Central memory CD4-positive, alpha-beta T cell (primary cell): ENCODE measurements at regions not wholly inside any gene's neighbourhood (a gene's known extent, or its start where the extent isn't known, plus 50 kb on each side); places are given as distances from the start of the nearest gene placed in this dataset.
A peak's percentile ranks its signal among the peaks of the same experiment; 100 is the strongest.
"Not testable (repeated sequence)": the region's sequence is repeated elsewhere in the genome, so short reads cannot be mapped to it uniquely, and the experiment has no call there.

Source experiments
- DNase-seq: peaks from one replicate; pipeline ENCODE4 v3.0.0; 2022

DNA sequence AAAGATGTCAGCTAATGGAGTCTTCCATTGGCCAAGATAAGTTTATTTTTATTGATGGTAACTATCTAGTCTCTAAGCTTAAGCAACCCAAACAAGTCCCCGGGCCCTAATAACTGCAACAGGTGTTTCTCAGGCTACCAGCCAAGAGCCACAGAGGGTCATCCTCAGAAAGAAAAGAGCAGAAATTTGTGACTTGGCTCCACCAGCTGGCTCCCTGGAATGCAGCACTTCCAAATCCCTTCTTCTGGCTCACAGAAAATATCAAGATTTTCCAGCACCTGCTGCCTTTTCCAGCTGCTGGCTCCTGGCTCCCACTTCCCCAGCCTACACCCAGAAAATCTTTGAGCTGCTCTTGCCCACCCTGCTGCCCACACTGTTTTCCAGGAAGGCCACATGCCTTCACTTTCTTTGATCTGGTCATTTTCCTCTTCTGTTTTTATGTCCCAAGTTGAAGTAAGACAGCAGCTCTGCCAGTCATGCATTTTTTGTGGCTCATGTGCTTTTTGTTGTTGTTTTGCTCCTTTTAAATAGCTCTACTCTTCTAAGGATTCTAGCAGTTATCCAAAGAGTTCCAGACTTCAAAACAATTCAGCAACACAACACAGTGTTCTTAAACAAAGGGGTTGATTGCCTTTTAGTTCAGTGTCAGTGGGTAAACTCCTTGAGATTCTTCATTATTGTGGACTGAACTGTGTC lies 151.0 kb upstream of the SMLR1 start:
- DNase-seq, result no peak

DNA sequence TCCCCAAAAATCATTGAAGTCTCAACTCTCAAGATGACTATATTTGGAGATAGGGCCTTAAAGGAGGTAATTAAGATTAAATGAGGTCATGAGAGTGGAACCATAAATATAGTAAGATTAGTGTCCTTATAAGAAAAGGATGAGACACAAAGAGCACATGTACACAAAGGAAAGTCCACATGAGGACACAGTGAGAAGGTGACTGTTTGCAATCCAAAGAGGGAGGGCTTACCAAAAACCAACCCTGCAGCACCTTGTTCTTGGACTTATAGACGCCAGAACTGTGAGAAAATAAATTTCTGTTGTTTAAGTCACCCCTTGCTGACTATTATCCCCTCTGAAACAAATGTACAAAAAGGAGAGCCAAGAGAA lies 150.4 kb upstream of the SMLR1 start:
- DNase-seq, result no peak

DNA sequence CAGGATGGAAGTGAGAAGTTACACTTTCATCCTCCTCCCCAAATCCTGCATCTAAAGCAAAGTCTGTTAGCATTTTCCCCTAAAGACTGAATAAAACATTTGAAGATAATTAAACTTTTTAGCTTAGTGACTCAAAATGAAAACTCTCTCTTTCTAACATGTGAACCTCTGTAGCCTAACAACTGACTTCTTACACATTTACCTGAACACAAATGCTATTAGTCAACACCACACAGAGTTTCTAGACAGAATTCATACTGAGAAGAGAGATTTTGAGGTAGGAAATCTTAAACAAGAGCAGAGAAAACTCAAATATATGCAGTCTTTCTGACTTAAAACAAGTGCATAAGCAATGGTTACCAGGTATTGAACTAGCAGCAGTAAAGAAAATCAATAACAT lies 149.9 kb upstream of the SMLR1 start:
- no peak for DNase-seq

DNA sequence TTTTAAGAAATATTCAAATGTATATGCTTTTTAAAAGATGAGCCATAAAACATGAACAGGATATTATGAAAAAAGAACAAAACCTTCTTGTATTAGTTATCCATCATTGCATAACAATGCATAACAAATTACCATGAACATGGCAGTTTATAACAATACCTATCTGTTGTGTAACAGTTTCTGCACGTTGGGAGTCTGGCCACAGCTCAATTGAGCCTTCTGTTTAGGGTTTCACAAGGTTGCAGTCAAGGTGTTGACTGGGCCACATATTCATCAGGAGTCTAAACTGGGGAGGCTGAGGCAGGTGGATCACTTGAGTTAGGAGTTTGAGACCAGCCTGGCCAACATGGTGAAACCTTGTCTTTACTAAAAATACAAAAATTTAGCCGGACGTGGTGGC lies 149.4 kb upstream of the SMLR1 start:
- no peak for DNase-seq

DNA sequence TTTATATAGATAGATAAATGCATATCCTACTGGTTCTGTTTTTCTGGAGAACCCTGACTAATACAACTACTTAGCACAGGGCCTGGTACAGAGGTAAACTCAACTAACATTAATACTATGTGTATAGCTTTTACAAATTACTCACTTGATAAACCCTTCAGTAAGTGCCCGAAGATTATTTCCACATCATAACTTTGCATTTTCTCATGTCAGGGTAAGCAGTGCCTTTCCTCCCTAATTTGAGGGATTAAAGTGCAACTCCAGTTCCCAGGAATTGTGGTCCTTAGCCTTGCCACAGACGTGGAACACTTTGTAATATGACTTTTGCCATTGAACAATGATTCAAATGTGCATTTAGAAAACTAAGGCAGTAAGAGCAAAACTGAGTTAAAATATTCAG lies 147.5 kb upstream of the SMLR1 start:
- DNase-seq, result no peak

DNA sequence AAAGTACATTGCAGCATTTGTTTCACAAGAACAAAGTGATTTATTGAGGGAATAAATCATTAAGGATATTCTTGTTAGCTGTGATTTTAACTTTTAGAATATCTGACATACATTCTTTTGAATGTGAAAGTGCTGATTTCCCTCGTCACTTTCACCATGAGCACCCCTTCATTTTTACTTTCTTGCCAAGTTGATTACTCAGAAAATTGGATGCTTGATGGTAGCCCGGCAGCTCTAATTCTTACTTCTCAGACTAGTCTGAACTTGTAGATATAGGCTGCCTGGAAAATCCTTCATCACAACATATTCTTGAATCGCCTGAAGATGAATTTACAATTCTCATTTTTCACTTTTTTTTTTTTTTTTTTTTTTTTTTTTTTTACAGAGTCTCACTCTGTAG lies 147.1 kb upstream of the SMLR1 start:
- no peak for DNase-seq

DNA sequence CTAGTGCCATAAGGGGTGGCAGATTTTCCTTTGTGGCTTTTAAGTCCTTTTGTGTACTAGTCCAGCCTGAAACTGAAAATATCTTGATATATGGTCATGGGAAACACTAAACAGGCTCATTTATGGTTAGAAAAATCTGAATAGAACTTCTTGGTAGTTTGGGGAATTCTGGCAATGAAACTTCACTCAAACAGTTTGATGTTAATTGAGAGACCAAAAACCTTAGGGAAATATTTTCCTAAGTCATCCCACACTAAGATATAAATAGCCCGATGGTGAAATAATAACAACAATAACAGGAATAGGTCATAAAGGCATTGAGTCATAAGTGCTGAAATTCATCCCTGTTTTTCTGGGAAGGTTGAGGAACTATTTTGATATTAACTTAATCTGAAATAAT lies 146.2 kb upstream of the SMLR1 start:
- no peak for DNase-seq

DNA sequence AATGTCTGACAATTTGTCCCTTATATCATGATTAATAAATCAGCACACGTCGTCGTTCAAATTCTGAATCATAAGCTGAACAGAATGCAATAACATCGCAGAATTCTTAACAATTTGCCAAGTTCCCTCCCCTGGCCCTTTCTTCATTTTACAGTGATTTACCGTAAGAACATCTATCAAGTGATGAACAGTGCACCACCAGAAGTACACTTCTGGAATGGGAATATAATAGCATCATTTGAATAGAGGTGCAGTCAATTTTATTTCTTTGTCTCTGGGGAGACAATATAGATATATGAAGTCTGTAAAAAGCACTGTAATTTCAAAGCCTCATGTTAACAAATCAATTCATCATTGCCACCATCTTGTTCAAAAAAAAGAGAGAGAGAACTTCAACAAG lies 145.1 kb upstream of the SMLR1 start:
- no peak for DNase-seq

DNA sequence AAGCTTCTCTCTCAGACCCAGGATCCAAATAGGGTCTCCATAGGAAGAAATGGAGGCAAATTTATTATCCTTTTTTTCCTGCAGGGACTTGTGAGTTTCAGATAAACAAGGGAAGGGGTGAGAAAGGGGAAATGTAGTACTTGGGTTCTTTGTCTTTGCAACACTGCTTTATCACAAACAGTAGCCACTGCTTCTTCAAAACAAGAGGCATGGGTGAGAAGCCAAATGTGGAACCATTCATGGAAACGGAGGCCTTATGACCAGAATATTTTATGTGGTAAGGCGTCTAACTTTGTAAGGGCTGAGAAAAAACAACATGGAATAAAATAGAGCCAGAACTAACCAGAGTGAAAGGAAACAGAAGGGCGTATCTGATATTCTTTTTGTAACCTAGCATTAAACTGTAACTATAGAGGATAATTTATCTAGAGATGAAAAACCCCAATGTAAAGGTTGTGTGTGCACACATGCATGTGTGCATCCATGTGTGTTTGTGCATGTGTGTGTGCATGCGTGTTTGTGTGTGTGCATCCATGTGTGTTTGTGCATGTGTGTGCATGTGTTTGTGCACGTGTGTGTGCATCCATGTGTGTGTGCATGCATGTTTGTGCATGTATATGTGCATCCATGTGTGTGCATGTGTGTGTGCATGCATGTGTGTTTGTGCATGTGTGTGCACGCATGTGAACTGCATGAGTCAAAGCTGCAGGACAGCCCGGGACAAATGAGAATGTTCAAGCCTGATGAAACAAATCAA lies 143.3 kb upstream of the SMLR1 start:
- no peak for DNase-seq

DNA sequence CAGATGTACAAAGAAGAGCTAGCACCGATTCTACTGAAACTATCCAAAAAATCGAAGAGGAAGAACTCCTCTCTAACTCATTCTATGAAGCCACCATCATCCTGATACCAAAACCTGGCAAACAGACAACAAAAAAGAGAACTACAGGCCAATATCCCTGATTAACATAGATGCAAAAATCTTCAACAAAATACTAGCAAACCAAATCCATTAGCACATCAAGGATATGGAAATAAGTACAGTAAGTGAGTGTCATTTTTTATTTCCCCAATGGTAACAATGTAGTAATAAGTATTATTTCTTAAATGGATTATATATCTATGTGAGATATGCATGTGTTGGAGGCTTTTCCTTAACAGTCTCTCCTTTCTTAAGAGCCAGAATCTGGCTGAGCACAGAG lies 134.5 kb upstream of the SMLR1 start:
- DNase-seq, result no peak

DNA sequence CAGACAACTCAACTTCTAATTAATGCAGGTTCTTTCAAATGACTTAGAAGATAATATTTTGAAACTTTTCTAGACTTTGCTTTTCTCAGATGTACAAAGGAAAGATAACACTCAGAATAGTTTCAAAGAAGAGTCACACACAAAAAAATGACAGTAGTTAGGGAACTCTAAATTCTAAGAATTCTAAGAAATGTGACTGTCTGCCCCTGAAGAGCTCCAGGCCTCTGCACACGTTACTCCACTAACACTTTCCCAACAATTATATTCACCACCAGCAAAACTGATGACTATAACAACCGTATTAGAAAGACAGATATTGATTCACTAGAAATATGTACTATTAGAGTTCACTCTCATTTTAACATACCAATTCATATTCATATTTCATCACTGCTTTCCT lies 133.3 kb upstream of the SMLR1 start:
- DNase-seq, result no peak

DNA sequence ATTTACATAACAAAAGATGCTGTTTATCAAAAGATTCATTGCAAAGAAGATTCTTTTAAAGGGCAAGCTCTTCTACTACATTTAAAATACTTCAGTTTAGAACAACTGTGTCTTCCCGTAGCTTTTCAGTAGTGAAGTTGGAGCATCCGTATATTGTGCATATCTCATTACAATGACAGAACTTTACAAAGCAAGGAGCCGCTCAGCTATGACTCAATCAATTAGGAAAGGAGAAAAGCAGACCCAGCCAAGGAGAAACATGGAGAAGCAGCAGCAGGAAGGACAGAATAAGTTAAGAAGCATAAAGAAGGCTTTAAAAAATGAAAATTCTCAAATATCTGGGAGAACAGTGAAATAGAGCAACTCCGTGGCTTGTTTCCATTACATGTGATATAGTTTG lies 132.6 kb upstream of the SMLR1 start:
- no peak for DNase-seq

DNA sequence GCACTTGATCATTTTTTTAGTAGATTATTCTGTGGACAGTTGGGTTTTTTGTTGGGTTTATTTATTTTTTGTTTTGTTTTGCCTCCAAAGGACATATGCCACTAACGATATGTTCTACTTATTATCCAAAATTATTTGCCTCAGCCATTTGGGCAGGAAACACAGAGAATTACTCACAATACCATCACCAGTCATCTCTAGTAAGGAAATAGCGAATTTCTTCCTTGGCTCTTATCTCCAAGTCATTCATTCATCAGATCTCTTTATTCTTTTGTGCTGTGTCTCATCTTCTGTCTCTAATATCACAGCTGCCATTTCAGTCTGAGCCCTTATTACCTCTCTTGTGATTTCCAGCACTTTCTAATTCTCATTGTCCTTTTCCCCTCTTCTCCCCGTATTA lies 130.4 kb upstream of the SMLR1 start:
- DNase-seq, result no peak

DNA sequence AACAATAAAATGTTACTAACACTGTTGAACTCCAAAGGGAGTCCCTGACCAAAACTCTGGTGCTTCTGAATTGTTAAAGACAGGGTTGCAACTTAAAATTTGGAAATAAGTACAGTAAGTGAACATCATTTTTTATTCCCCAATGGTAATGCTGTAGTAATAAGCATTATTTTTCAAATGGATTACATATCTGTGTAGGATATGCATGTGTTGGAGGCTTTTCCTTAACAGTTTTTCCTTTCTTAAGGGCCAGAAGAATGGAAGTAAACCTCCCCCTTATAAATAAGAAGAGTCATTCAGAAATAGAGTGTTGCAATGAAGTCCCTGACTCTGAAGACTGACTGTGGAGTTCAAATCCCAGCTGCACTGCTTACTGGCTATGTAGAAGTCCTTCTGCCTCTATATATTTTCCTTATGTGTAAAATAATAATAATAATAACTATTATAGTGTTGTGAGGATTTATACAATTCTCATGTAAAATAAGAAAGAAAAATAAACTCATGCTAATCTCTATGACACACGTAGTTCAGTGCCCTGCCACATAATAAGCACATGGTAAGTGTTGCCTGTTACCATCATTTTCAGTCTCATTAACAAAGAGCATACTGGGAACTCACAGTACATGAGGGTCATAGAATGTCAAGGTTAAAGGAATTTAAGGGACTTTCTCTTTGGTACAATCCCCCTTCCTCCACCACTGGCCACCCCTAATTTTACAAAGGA lies 129.8 kb upstream of the SMLR1 start:
- no peak for DNase-seq

DNA sequence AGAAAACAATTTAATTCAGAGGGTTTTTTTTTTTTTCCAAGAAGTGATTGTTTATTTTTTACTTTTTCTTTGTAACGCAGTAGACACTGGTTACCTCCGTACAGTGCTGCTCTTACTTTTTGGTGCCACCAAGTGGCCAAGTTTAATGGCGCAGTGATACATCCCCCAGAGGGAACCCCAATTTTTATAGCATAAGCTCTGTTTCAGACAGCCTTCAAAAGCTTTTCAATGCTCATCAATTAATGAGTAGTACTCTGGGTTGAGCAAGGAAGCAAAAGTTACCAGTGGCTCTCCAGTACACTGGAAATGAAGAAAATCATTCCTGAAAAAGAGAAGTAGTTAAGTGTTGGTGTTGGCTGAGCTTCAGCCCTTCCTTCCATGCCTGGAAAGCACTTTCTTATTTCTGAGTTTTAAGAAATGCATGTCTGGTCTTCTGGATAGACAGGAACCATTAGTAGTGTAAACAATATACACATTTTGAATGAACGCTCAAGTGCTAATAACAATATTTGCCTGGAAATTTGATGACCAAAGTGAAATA lies 129.1 kb upstream of the SMLR1 start:
- peak; percentile 36 for DNase-seq

DNA sequence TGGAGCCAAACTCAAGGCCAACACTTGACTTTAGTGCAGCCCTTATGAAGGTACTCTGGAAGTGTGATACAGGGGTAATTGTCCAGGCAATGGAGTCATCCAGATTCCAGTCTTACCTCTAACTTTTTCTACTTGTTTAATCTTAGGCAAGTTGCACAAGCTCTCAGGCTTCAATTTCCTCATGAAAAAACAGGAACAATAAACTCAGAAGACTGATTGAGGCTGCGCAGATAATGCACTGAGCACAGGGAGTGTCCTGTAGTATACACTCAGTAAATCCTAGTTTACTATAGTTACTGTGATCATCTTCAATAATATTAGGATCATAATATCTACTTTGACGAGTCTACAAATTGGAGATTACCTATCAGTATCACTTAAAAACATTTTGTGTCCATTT lies 127.5 kb upstream of the SMLR1 start:
- DNase-seq, result no peak

DNA sequence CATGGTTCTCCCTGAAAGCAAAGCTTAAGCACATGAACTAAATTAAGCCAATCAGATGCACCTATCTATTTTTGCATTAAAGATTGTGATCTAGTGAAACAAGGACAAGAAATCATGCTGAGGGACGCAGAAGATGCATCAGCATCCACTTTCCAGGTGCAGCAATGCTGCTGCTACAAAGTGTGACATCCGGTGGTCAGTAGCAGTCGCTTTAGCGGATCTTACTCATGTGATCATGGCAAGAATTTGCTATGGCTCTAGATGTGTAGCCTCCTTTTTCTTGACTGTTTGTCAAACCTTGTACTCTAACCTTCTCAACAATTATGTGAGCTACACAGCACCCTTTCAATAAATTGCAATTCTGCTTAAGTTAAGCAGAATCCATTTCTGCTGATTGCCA lies 126.8 kb upstream of the SMLR1 start:
- DNase-seq, result no peak

DNA sequence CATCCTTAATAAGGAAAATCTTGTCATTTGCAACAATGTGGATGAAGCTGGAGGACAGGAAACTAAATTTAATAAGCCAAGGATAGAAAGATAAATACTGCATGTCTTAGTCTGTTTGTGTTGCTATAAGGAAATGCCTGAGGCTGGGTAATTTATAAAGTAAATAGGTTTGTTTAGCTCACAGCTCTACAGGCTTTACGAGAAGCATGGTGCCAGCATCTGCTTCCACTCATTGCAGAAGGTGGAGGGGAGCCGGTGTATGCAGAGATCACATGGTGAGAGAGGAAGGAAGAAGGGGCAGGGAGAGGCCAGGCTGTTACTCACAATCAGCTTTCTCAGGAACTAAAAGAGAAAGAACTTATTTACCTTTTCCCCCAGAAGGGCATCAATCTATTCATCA lies 118.9 kb upstream of the SMLR1 start:
- no peak for DNase-seq

DNA sequence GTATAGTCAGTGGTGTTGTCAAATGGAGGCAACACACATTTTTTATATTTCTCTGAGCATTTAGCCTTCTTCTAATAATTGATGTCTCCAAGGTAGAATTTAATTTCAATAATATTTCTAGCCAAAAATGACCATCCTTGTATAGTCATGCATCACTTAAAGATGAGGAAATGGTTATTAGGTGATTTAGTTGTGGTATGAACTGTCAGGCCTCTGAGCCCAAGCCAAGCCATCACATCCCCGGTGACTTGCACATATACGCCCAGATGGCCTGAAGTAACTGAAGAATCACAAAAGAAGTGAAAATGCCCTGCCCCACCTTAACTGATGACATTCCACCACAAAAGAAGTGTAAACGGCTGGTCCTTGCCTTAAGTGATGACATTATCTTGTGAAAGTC lies 115.6 kb upstream of the SMLR1 start:
- DNase-seq, result not testable (repeated sequence)

DNA sequence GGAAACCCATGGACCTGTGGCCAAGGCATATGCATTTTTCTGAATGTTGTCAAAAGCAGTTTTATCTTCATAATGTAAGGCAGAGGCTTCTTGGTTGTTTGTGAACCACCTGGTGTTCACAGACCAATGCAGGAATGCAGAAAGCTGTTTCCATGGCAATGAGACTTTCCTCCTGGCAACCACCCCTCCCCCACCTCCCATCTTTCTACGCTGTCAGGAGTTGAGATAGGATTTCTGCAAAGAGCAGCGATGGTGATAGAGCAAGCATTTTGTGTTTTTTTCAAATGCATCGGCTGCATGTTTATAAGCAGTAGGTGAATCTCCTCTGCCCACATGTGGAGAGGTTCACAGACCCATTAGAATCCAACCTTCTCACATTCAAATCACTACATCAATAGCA lies 114.1 kb upstream of the SMLR1 start:
- DNase-seq, result no peak

DNA sequence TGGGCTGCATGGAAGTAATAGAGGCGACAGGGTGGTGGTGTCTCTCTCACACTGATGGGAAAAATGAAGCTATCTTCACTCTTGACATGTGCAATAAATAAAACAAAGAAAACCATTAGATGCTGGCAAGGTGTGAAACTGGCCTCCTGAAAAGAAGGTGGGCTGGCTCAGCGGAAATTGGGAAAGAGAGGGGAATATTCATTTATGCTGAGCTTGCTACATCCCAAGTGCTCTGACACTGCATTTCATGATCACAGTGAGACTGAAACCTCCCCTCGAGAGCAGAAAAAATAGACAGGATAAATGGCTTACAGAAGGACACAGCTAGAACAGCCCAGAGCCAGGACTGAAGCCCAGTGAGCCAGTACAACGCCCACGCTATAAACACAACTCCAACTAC lies 112.1 kb upstream of the SMLR1 start:
- no peak for DNase-seq

DNA sequence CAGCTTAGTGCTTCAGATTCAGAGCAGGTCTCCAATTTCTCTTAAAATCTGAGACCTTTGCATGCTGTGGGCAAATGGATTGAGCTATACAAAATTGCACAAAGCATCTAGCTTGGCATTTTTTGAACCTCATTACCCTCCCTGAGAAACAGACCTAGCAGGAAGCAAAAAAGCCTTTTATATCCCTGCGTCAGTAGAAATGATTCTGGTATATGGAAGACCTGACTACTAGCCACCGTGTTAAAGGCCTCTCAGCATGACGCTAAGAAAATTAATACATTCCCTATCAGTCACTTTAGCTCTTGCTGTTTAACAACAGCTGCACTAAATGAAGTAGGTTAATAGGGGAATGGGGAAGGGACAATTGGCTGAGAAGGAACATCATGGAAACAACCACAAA lies 110.7 kb upstream of the SMLR1 start:
- DNase-seq, result no peak

DNA sequence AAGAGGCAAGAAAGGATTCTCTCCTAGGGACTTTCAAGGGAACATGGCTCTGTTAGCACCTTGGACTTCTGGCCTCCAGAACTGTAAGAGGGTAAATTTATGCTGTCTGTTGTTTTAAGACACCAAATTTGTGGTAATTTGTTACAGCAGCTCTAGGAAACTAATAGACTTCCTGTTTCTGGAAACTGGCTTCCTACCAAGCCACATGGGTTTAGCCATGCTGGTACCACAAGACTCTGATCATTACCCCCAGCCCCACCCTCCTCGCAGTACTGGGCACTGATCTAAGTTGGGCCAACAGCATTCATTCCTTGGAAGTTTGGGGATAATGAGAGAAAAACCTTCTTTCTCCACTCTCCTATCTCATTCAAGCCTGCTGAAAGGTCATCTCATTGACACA lies 109.5 kb upstream of the SMLR1 start:
- DNase-seq, result no peak
